ENCODE measurements at regions not wholly inside any gene's neighbourhood (a gene's known extent, or its start where the extent isn't known, plus 50 kb on each side); places are given as distances from the start of the nearest gene placed in this dataset.
"Not testable (repeated sequence)": the region's sequence is repeated elsewhere in the genome, so short reads cannot be mapped to it uniquely, and the experiment has no call there.

DNA sequence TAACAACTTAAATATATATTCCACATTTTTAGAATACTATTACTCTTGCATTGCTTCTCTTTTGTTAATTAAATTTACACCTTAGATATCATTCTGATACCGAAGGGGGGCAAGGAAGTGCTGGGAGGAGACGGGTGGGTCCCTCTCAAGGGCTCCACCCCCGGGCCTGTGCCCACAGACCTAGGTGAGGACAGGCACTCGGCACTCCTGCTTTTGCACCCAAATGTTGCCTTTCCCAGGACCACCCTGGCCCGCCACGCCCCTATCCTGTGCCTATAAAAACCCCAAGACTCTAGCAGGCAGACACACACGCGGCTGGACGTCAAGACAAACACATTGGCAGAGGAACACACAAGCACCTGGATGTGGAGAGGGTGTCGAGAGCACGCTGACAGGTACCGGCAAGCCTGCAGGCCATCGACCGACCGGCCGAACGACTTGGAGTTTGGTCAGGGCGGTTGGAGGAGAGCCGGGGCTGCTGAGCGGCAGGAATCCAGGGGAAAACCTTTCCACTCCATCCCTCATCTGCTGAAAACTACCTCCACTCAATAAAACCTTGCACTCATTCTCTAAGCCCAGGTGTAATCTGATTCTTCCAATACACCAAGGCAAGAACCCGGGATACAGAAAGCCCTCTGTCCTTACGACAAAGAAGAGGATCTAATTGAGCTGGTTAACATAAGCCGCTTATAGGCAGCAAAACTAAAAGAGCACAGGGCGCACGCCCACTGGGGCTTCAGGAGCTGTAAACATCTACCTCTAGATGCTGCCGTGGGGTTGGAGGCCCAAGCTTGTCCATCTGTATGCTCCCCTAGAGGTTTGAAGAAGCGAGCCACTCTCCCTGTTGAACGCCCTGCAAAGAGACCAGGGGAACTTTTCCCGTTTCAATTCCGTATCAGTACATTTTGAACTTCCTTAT lies 197.4 kb upstream of the PRSS16 start (continued):
- TF ChIP-seq RAD21 (CRISPR knock-in tag; IDR thresholded peaks at IDR 0.05): no peak
- TF ChIP-seq SP5 (CRISPR knock-in tag; IDR thresholded peaks at IDR 0.05; ENCODE audit: borderline replicate concordance, low read depth): no peak
- no peak for TF ChIP-seq PHF20 (CRISPR knock-in tag; IDR thresholded peaks at IDR 0.05)

- H3K27ac ChIP-seq (ENCODE audit: extremely low read length, insufficient read depth, low read length); FAIRE-seq; in situ Hi-C loops (cut with HindIII; ENCODE audit: extremely low pct_ligation_motif_present, low pct_unique_long_range_greater_than_20kb); H3K36me3 ChIP-seq (replicated peaks in 1 of 2; ENCODE audit: control insufficient read depth in 1 of 2, insufficient read depth in 2 of 2, low read length in 2 of 2); H4K20me1 ChIP-seq (ENCODE audit: insufficient read depth, low read length); H3K9ac ChIP-seq (ENCODE audit: insufficient read depth, low read depth, low read length); ATAC-seq; POLR2A ChIA-PET; BruUV-seq (replicated peaks); H3K27me3 ChIP-seq (ENCODE audit: control insufficient read depth in 1 of 2, insufficient read depth in 2 of 2, low read length in 2 of 2); intact Hi-C loops (cut with micrococcal nuclease; ENCODE audit: unreplicated experiment); CTCF ChIA-PET (ENCODE audit: low intra/inter-chr PET ratio, low total read pairs); H2AFZ ChIP-seq (ENCODE audit: low read length); H3K9me3 ChIP-seq (ENCODE audit: low read length); H3K79me2 ChIP-seq (ENCODE audit: insufficient read depth, low read length): not testable (repeated sequence)
- Histone ChIP-seq H3K4me2 (ENCODE audit: low read depth, low read length) (peak overlapping the region; percentile 34), H3K4me3 (replicated peaks in 1 of 3; ENCODE audit: insufficient read depth in 1 of 3, low read depth in 2 of 3, low read length in 3 of 3) (peak overlapping the region in 1 of 3 experiments; percentile 8; a peak in 1 of 6 replicates), H3K4me1 (ENCODE audit: insufficient read depth, low read length) (peaks cover 33% of the 10 kb centered on the region)
- 21% methylated on average over 10 of the region's 10 CpGs for WGBS (ENCODE audit: low lambda C conversion rate)
- DNase-seq (ENCODE audit: low spot score): peak; percentile 51
- TF ChIP-seq ELF3 (CRISPR knock-in tag; IDR thresholded peaks at IDR 0.05): peak; percentile 78
- TF ChIP-seq CEBPG (CRISPR knock-in tag; IDR thresholded peaks at IDR 0.05): peak; percentile 86
- TF ChIP-seq, protein P1, sequence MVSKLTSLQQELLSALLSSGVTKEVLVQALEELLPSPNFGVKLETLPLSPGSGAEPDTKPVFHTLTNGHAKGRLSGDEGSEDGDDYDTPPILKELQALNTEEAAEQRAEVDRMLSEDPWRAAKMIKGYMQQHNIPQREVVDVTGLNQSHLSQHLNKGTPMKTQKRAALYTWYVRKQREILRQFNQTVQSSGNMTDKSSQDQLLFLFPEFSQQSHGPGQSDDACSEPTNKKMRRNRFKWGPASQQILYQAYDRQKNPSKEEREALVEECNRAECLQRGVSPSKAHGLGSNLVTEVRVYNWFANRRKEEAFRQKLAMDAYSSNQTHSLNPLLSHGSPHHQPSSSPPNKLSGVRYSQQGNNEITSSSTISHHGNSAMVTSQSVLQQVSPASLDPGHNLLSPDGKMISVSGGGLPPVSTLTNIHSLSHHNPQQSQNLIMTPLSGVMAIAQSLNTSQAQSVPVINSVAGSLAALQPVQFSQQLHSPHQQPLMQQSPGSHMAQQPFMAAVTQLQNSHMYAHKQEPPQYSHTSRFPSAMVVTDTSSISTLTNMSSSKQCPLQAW (CRISPR knock-in tag; IDR thresholded peaks at IDR 0.05): peak; percentile 44; the same call in 1 of the 2 replicates
- TF ChIP-seq RXRB (CRISPR knock-in tag; IDR thresholded peaks at IDR 0.05; ENCODE audit: borderline replicate concordance): peak; percentile 46; the same call in 1 of the 2 replicates
- peak; percentile 66; the same call in 1 of the 2 replicates for TF ChIP-seq ERF (CRISPR knock-in tag; IDR thresholded peaks at IDR 0.05)
- peak; percentile 22; the same call in 1 of the 2 replicates for TF ChIP-seq TCF7 (IDR thresholded peaks at IDR 0.05; ENCODE audit: low read depth)
- TF ChIP-seq FOXA3 (CRISPR knock-in tag; IDR thresholded peaks at IDR 0.05): peak; percentile 40; the same call in 1 of the 2 replicates
- TF ChIP-seq SOX5 (CRISPR knock-in tag; IDR thresholded peaks at IDR 0.05; ENCODE audit: borderline replicate concordance): peak; percentile 75; the same call in 1 of the 2 replicates
- TF ChIP-seq, protein P2, sequence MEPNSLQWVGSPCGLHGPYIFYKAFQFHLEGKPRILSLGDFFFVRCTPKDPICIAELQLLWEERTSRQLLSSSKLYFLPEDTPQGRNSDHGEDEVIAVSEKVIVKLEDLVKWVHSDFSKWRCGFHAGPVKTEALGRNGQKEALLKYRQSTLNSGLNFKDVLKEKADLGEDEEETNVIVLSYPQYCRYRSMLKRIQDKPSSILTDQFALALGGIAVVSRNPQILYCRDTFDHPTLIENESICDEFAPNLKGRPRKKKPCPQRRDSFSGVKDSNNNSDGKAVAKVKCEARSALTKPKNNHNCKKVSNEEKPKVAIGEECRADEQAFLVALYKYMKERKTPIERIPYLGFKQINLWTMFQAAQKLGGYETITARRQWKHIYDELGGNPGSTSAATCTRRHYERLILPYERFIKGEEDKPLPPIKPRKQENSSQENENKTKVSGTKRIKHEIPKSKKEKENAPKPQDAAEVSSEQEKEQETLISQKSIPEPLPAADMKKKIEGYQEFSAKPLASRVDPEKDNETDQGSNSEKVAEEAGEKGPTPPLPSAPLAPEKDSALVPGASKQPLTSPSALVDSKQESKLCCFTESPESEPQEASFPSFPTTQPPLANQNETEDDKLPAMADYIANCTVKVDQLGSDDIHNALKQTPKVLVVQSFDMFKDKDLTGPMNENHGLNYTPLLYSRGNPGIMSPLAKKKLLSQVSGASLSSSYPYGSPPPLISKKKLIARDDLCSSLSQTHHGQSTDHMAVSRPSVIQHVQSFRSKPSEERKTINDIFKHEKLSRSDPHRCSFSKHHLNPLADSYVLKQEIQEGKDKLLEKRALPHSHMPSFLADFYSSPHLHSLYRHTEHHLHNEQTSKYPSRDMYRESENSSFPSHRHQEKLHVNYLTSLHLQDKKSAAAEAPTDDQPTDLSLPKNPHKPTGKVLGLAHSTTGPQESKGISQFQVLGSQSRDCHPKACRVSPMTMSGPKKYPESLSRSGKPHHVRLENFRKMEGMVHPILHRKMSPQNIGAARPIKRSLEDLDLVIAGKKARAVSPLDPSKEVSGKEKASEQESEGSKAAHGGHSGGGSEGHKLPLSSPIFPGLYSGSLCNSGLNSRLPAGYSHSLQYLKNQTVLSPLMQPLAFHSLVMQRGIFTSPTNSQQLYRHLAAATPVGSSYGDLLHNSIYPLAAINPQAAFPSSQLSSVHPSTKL (CRISPR knock-in tag; IDR thresholded peaks at IDR 0.05): peak; percentile 69; the same call in 1 of the 2 replicates
- TF ChIP-seq HOMEZ (CRISPR knock-in tag; IDR thresholded peaks at IDR 0.05; ENCODE audit: low read depth): peak; percentile 56; the same call in 1 of the 2 replicates
Observed at GRCh38 chr6:27052082-27052730, 195.3 kb upstream of the PRSS16 start.

All from HepG2 (cell line).